HEK293T (cell line): ENCODE measurements at regions not wholly inside any gene's neighbourhood (a gene's known extent, or its start where the extent isn't known, plus 50 kb on each side); places are given as distances from the start of the nearest gene placed in this dataset.
"Not testable (repeated sequence)": the region's sequence is repeated elsewhere in the genome, so short reads cannot be mapped to it uniquely, and the experiment has no call there.

ENCODE experiments used
- CTCF ChIA-PET: fragments of 350-600 bp; formaldehyde crosslinking; extraction: SDS; loops from one replicate; lab custom pipeline; 2021; ENCODE audit warnings: antibody characterized with exemption, inconsistent platforms; lab: Yijun Ruan, JAX
- POLR2A ChIA-PET: fragments of 350-600 bp; formaldehyde crosslinking; extraction: SDS; loops from one replicate; lab custom pipeline; 2020; ENCODE audit warnings: antibody characterized with exemption, inconsistent platforms; lab: Yijun Ruan, JAX
- DNase-seq: peaks from one replicate; pipeline ENCODE4 v3.0.0; 2012; ENCODE audit warnings: mixed read lengths; ENCODE audit errors: extremely low spot score
- ARNT ChIP-seq: fragments of 450-650 bp; IDR thresholded peaks from 2 replicates; pipeline ENCODE4 v1.6.1; 2017; ENCODE audit warnings: mild to moderate bottlenecking
- BHLHE40 ChIP-seq: fragments of 450-650 bp; IDR thresholded peaks from 2 replicates; pipeline ENCODE4 v1.6.1; 2016; ENCODE audit warnings: mild to moderate bottlenecking, moderate library complexity, borderline replicate concordance
- CTBP1 ChIP-seq: fragments of 450-650 bp; IDR thresholded peaks from 2 replicates; pipeline ENCODE4 v1.6.1; 2016; ENCODE audit warnings: borderline replicate concordance
- ELF4 ChIP-seq: fragments of 450-650 bp; IDR thresholded peaks from 2 replicates; pipeline ENCODE4 v1.6.1; 2017; ENCODE audit warnings: antibody characterized with exemption
- FOXA1 ChIP-seq: fragments of 450-650 bp; IDR thresholded peaks from 2 replicates; pipeline ENCODE4 v1.6.1; 2016; ENCODE audit warnings: mild to moderate bottlenecking
- FOXK2 ChIP-seq: fragments of 450-650 bp; IDR thresholded peaks from 2 replicates; pipeline ENCODE4 v1.6.1; 2016; ENCODE audit warnings: mild to moderate bottlenecking
- FOXM1 ChIP-seq: fragments of 450-650 bp; IDR thresholded peaks from 2 replicates; pipeline ENCODE4 v1.6.1; 2017; ENCODE audit warnings: mild to moderate bottlenecking, borderline replicate concordance
- HDGF ChIP-seq: fragments of 450-650 bp; IDR thresholded peaks from 2 replicates; pipeline ENCODE4 v1.6.1; 2017; ENCODE audit warnings: antibody characterized with exemption, borderline replicate concordance
- L3MBTL2 ChIP-seq: fragments of 450-650 bp; conservative IDR thresholded peaks from 2 replicates; pipeline ENCODE4 v1.6.1; 2016; ENCODE audit warnings: mild to moderate bottlenecking
- LEF1 ChIP-seq: fragments of 450-650 bp; IDR thresholded peaks from 2 replicates; pipeline ENCODE4 v1.6.1; 2017; ENCODE audit warnings: mild to moderate bottlenecking, borderline replicate concordance
- NFRKB ChIP-seq: fragments of 450-650 bp; IDR thresholded peaks from 2 replicates; pipeline ENCODE4 v1.6.1; 2016; ENCODE audit warnings: mild to moderate bottlenecking, moderate library complexity
- PKNOX1 ChIP-seq: fragments of 450-650 bp; IDR thresholded peaks from 2 replicates; pipeline ENCODE4 v1.6.1; 2016
- SP1 ChIP-seq: fragments of 450-650 bp; IDR thresholded peaks from 2 replicates; pipeline ENCODE4 v1.6.1; 2017
- SUZ12 ChIP-seq: fragments of 450-650 bp; IDR thresholded peaks from 2 replicates; pipeline ENCODE4 v1.6.1; 2016; ENCODE audit warnings: mild to moderate bottlenecking
- TARDBP ChIP-seq: fragments of 450-650 bp; IDR thresholded peaks from 2 replicates; pipeline ENCODE4 v1.6.1; 2016
- ZNF384 ChIP-seq: fragments of 450-650 bp; IDR thresholded peaks from 2 replicates; pipeline ENCODE4 v1.6.1; 2016

- ChIA-PET CTCF (no interaction called here), POLR2A (no interaction called here)
- TF ChIP-seq PKNOX1 (no peak), FOXK2 (no peak), L3MBTL2 (no peak), SUZ12 (no peak), BHLHE40 (no peak), CTBP1 (no peak), TARDBP (no peak), ZNF384 (no peak), LEF1 (no peak), FOXA1 (no peak), HDGF (no peak), SP1 (no peak), FOXM1 (no peak), NFRKB (no peak), ELF4 (no peak)
- DNase-seq: no peak
Measured at GRCh38 chr3:153921826-153922225, 199.4 kb upstream of the ARHGEF26 start.

- no peak for DNase-seq
- POLR2A ChIA-PET: no interaction called here
- TF ChIP-seq FOXA1 (no peak), SUZ12 (no peak), FOXK2 (no peak), FOXM1 (no peak), BHLHE40 (no peak), CTBP1 (no peak), ARNT (no peak), SP1 (no peak), TARDBP (no peak)
- CTCF ChIA-PET: no interaction called here
Measured at GRCh38 chr3:153925841-153926514, 195.2 kb upstream of the ARHGEF26 start.

GRCh38 chr3:153927107-153927506 lies 194.1 kb upstream of the ARHGEF26 start:
- peak; percentile 16 for DNase-seq
- ChIA-PET POLR2A (no interaction called here), CTCF (no interaction called here)
- TF ChIP-seq L3MBTL2 (no peak), HDGF (no peak), ELF4 (no peak), CTBP1 (no peak), SP1 (no peak), SUZ12 (no peak), FOXK2 (no peak), ARNT (no peak), BHLHE40 (no peak), ZNF384 (no peak), PKNOX1 (no peak), FOXA1 (no peak), FOXM1 (no peak)

- ChIA-PET CTCF (no interaction called here), POLR2A (no interaction called here)
- no peak for DNase-seq
- TF ChIP-seq NFRKB (no peak), HDGF (no peak), LEF1 (no peak), SP1 (no peak), ZNF384 (no peak), TARDBP (no peak), FOXK2 (no peak), FOXA1 (no peak), SUZ12 (no peak), ARNT (no peak), CTBP1 (no peak)
Measured at GRCh38 chr3:153928851-153929250, 192.3 kb upstream of the ARHGEF26 start.

GRCh38 chr3:153933481-153933880 lies 187.7 kb upstream of the ARHGEF26 start:
- CTCF ChIA-PET, DNase-seq, POLR2A ChIA-PET: not testable (repeated sequence)

GRCh38 chr3:153944084-153944483 lies 177.1 kb upstream of the ARHGEF26 start:
- DNase-seq: no peak
- CTCF ChIA-PET: no interaction called here
- TF ChIP-seq ARNT: no peak
- TF ChIP-seq FOXA1: no peak
- no peak for TF ChIP-seq BHLHE40
- TF ChIP-seq L3MBTL2: no peak
- no peak for TF ChIP-seq LEF1
- no peak for TF ChIP-seq FOXM1
- TF ChIP-seq PKNOX1: no peak
- TF ChIP-seq NFRKB: no peak
- no peak for TF ChIP-seq TARDBP
- no peak for TF ChIP-seq ELF4
- TF ChIP-seq HDGF: no peak
- no peak for TF ChIP-seq ZNF384
- no peak for TF ChIP-seq FOXK2
- TF ChIP-seq SUZ12: no peak
- TF ChIP-seq SP1: no peak
- TF ChIP-seq CTBP1: no peak
- POLR2A ChIA-PET: no interaction called here
